HG02610 (cell line): ENCODE measurements at regions not wholly inside any gene's neighbourhood (a gene's known extent, or its start where the extent isn't known, plus 50 kb on each side); places are given as distances from the start of the nearest gene placed in this dataset.
"Not testable (repeated sequence)": the region's sequence is repeated elsewhere in the genome, so short reads cannot be mapped to it uniquely, and the experiment has no call there.

Experiments used
- ATAC-seq: cut with Tn5 transposase; IDR thresholded peaks from one replicate; pipeline ENCODE4 v1.9.1; 2021; ENCODE audit warnings: mild to moderate bottlenecking, moderate library complexity; ENCODE audit not compliant: unreplicated experiment

- ATAC-seq: no peak
These were observed 213.5 kb upstream of the APCDD1 start for GRCh38 chr18:10240973-10241372.

- ATAC-seq: no peak
These were observed 212.9 kb upstream of the APCDD1 start for GRCh38 chr18:10241579-10241978.

GRCh38 chr18:10242936-10243680 lies 211.3 kb upstream of the APCDD1 start:
- no peak for ATAC-seq

GRCh38 chr18:10244341-10244740 lies 210.1 kb upstream of the APCDD1 start:
- no peak for ATAC-seq

- ATAC-seq: no peak
These were observed 209.2 kb upstream of the APCDD1 start for GRCh38 chr18:10245031-10245845.

- no peak for ATAC-seq
These were observed 208.6 kb upstream of the APCDD1 start for GRCh38 chr18:10245846-10246175.

- ATAC-seq: no peak
These were observed 207.3 kb upstream of the APCDD1 start for GRCh38 chr18:10247021-10247741.

GRCh38 chr18:10247742-10248082 lies 206.7 kb upstream of the APCDD1 start:
- ATAC-seq: no peak

- no peak for ATAC-seq
These were observed 205.7 kb upstream of the APCDD1 start for GRCh38 chr18:10248738-10249137.

- no peak for ATAC-seq
These were observed 205.2 kb upstream of the APCDD1 start for GRCh38 chr18:10249270-10249669.

- no peak for ATAC-seq
These were observed 204.6 kb upstream of the APCDD1 start for GRCh38 chr18:10249801-10250200.

GRCh38 chr18:10252494-10252893 lies 201.9 kb upstream of the APCDD1 start:
- ATAC-seq: peak; percentile 84

GRCh38 chr18:10252952-10253705 lies 201.3 kb upstream of the APCDD1 start:
- ATAC-seq: no peak

GRCh38 chr18:10256276-10256675 lies 198.2 kb upstream of the APCDD1 start:
- not testable (repeated sequence) for ATAC-seq

- ATAC-seq: no peak
These were observed 195.5 kb upstream of the APCDD1 start for GRCh38 chr18:10258836-10259474.

GRCh38 chr18:10259901-10260300 lies 194.5 kb upstream of the APCDD1 start:
- no peak for ATAC-seq

- ATAC-seq: no peak
These were observed 192.8 kb upstream of the APCDD1 start for GRCh38 chr18:10261344-10262276.

- ATAC-seq: no peak
These were observed 191.9 kb upstream of the APCDD1 start for GRCh38 chr18:10262566-10262965.

GRCh38 chr18:10264260-10264659 lies 190.2 kb upstream of the APCDD1 start:
- no peak for ATAC-seq
